ENCODE measurements at regions not wholly inside any gene's neighbourhood (a gene's known extent, or its start where the extent isn't known, plus 50 kb on each side); places are given as distances from the start of the nearest gene placed in this dataset.

GRCh38 chr9:84140535-84141101 lies 160.0 kb downstream of the RMI1 start:
- no peak for TF ChIP-seq POLR2A (IDR thresholded peaks at IDR 0.05)
- no peak for TF ChIP-seq CTCF (IDR thresholded peaks at IDR 0.05)
- TF ChIP-seq POLR2AphosphoS5 (IDR thresholded peaks at IDR 0.05): peak in 2 of 4 donors; percentile 11 to 26
- TF ChIP-seq EP300 (IDR thresholded peaks at IDR 0.05): no peak
